DMS114 treated with DMSO at 0.1 percent for 48 hours (cell line): ENCODE measurements at regions not wholly inside any gene's neighbourhood (a gene's known extent, or its start where the extent isn't known, plus 50 kb on each side); places are given as distances from the start of the nearest gene placed in this dataset.
"Not testable (repeated sequence)": the region's sequence is repeated elsewhere in the genome, so short reads cannot be mapped to it uniquely, and the experiment has no call there.

Source experiments
- DNase-seq: peaks from one replicate; lab custom pipeline; 2025; ENCODE audit not compliant: unreplicated experiment; lab: John Stamatoyannopoulos, UW

GRCh38 chr1:223018534-223018933 is 124.5 kb downstream of the TLR5 start:
- no peak for DNase-seq

GRCh38 chr1:223019256-223019655 is 123.8 kb downstream of the TLR5 start:
- DNase-seq = no peak

- DNase-seq = no peak
Measured at GRCh38 chr1:223020770-223021169, 122.3 kb downstream of the TLR5 start.

DNA sequence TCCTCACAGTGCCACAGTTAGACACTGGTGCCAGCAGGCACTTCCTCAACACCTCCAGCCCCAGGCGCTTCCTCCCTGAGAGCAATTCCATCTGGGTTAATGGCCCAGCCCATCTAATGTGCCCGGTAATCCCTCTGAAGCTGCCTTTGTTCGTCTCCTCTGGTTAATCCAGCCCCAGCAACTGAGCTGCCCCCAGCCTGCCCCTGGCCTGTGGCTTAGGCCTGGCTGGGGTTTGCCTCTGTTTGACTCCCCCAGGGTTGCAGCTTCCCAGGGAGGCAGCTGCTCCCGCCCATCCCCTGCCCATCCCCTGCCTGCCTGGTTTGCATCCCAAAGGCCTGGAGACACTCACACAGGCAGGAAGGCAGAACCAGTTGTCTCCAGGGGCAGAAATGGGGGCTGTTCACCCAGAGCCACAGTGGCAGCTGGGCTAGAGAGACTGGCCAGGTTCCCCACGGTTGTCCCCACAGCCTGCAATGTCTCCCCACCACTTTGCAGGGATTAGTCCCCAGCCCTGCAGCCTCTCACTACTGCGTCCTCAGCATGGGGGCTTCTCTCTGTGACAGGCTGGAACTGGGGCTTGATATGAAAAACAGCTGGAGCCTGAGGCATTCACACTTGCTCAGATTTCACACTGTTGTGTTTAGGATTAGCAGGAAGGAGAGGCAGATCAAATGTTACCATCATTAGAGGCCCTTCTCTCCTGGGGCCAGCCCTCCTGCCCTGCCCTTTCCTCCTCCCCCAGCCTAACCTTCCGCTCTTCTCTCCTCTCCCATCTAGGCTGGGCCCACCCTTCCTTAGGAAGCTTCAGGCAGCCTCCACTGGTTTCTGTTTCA is 120.2 kb downstream of the TLR5 start:
- DNase-seq = no peak

GRCh38 chr1:223023863-223024262 is 119.2 kb downstream of the TLR5 start:
- DNase-seq = no peak

GRCh38 chr1:223024486-223024885 is 118.6 kb downstream of the TLR5 start:
- not testable (repeated sequence) for DNase-seq

DNA sequence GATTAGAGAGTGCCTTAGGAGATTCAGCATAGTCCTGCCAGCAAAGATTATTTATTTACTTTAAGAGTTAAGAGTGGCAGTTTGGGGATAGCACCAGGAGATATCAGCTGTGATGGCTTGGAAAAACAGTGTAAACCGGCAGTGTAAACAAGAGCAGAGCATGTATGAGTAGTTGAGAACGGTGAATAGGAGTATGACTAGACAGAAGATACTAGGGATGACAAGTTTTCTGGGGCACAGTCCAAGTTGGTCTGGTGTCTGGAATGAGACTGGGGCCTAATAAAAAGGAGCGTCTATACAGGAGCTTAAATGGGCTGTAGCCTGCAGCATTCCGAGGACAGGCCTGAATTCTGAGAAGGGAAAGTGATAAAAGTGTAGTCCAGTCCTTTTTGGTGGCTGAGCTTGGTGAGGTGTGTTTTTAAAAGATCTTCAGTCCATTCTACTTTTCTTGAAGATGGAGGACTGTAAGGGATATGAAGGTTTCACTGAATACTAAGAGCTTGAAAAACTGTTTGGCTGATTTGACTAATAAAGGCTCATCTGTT is 117.8 kb downstream of the TLR5 start:
- not testable (repeated sequence) for DNase-seq

- DNase-seq = not testable (repeated sequence)
Measured at GRCh38 chr1:223026639-223027038, 116.4 kb downstream of the TLR5 start.

GRCh38 chr1:223029985-223030769 is 112.9 kb downstream of the TLR5 start:
- DNase-seq = no peak

GRCh38 chr1:223030871-223031400 is 112.1 kb downstream of the TLR5 start:
- DNase-seq = no peak

GRCh38 chr1:223031733-223032601 is 111.1 kb downstream of the TLR5 start:
- no peak for DNase-seq

DNA sequence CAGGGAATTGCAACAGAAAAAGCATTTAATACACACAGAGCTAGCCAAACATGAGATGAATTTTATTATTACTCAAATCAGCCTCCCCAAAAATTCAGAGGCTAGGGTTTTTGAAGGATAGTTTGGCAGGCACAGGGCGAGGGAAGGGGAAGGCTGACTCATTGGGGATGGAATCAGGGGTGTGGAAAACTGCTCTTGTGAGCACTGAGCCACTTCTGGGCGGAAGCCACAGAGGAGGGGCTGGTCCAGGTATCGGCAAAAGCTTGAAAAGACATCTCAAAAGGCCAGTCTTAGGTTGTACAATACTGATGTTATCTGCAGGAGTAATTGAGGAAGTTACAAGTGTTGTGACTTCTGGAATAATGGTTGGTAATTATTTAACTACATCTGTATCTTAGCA is 109.4 kb downstream of the TLR5 start:
- no peak for DNase-seq

DNA sequence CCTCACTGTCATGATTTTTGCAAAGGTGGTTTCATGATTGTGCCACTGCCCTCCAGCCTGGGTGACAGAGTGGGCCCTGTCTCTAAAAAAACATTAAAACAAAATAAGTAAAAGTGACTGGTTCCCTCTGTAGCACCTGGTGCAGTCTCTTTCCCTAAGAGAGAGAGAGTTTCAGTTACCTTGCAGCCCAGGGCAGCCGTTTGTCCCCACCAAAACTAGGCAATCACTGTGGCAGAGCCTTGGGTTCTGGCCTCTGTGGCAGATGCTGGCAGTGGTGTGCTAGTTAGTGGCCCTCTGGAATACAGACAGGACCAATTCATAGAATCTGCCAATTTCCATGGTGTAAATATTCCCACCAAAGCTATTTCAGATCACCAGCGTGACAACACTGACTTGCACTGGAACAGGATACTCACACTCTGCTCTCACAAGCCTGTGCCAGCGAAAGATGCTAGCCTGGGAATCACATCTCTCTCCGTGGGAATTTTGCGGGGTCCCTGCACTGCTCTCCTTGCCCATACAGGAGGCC is 108.7 kb downstream of the TLR5 start:
- DNase-seq = no peak

DNA sequence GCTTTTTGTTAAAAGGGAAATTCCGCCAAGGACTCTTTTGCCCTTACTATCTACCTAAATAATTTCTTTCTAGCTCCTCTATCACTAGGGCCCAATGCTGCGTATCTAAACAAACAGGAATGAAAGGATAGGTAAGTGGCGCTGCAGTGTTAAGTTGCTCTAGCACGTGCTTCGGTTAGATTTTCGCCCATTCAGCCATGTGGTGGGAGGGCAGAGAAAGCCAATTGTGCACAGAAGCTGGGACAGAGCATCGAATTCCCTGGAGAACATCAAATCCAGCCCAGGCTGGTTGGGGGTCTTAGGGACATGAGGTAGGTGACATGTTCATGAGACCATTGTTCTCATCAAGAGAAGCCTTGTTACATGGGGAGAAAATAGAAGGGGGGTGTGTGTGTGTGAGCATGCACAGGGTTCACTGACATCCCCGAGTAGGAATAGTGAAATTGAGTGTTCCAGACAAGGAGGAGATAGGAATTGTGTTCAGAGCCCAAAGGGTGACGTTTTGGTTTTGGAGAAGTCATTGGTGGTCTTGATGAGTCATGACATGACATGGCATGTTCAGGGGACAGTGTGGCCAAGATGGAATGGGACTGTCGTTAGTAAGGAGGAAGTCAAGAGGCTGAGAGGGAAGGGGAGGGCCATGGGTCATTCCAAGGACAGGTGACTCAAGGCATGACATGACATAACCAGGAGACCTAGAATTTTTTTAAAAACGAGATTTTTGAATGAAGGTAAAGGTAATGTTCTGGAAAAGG is 107.1 kb downstream of the TLR5 start:
- DNase-seq = no peak

- DNase-seq = no peak
Measured at GRCh38 chr1:223036479-223036845, 106.6 kb downstream of the TLR5 start.

- DNase-seq = no peak
Measured at GRCh38 chr1:223037845-223038244, 105.2 kb downstream of the TLR5 start.

GRCh38 chr1:223038288-223039006 is 104.6 kb downstream of the TLR5 start:
- no peak for DNase-seq

GRCh38 chr1:223039990-223040389 is 103.1 kb downstream of the TLR5 start:
- no peak for DNase-seq

DNA sequence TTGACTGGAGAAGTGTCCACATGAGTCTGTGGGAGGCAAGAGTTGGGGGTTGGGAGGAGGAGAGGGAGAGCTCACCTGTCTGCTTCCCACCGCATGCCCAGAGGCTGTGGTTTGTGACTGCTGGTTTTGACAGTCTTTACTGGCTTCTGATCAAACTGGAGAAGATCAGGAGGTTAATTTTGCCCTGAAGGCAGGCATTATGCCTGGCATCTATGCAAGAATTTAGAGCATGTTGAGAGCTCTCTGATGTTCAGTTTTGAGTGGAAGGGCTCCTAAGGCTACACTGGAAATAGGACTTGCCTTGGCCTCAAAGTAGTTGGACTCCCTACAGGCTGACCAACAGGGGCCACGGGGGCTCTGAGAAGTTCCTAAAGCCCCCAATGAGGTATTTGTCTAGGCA is 101.6 kb downstream of the TLR5 start:
- DNase-seq = no peak
